ENCODE measurements at regions not wholly inside any gene's neighbourhood (a gene's known extent, or its start where the extent isn't known, plus 50 kb on each side); places are given as distances from the start of the nearest gene placed in this dataset.

DNA sequence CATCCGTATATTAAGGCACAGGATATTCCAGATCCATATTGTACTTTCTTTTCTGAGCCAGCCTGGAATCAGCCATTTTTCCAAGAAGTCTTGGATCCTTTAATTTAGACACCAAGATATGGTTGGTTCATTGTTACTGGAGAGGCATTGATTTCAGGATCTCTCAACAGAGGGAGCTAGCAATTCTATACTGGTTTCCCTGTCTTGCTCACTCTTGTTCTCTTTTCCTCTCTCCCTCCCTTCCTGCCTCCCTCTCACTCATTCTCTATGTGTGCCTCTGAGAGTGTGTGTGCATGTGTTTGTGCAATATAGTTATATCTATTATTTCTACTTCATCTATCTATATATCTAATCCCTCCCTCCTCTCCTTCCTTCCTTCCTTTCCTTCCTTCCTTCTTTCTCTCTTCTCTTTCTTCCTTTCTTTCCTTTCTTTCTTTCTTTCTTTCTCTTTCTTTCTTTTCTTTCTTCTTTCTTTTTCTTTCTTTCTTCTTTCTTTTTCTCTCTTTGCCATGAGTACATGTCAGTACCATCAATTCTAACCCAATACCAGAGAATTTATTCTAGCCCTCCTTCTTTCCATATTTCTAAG, 299.1 kb downstream of the EPHA7 start:
- SMC1A ChIA-PET (ENCODE audit: uncharacterized antibody, unreplicated experiment) = no interaction called here
- Histone ChIP-seq H3K27ac (ENCODE audit: control insufficient read depth, insufficient read depth) (no peak overlapping the region), H2AFZ (ENCODE audit: control insufficient read depth, low read depth, low read length) (no peak overlapping the region), H3K4me3 (no peak overlapping the region), H3K9me3 (replicated peaks; ENCODE audit: control insufficient read depth, insufficient read depth, low read length) (no peaks in the 10 kb centered on the region), H3K79me2 (ENCODE audit: control insufficient read depth, insufficient read depth, low read length) (no peaks in the 10 kb centered on the region), H4K20me1 (ENCODE audit: control insufficient read depth, insufficient read depth) (no peaks in the 10 kb centered on the region), H3K9ac (ENCODE audit: control insufficient read depth, insufficient read depth, low read length) (no peak overlapping the region), H3K27me3 (replicated peaks in 1 of 2; ENCODE audit: control insufficient read depth in 2 of 2, insufficient read depth in 2 of 2, low read length in 1 of 2) (no peaks in the 10 kb centered on the region), H3K4me2 (ENCODE audit: control insufficient read depth, insufficient read depth) (no peak overlapping the region), H3K4me1 (ENCODE audit: control insufficient read depth, insufficient read depth, low read length) (no peaks in the 10 kb centered on the region), H3K36me3 (ENCODE audit: control insufficient read depth in 2 of 2, insufficient read depth in 2 of 2, low read length in 1 of 2) (no peaks in the 10 kb centered on the region)
- ATAC-seq = no peak
- RAD21 ChIA-PET (ENCODE audit: unreplicated experiment) = no interaction called here
- CTCF ChIA-PET = no interaction called here
- no peak for FAIRE-seq
- DNase-seq (ENCODE audit: low read depth, low spot score) = no peak
- no peak for TF ChIP-seq CHD1 (IDR thresholded peaks at IDR 0.05; ENCODE audit: low read depth, low read length)
- TF ChIP-seq LARP7 (IDR thresholded peaks at IDR 0.05) = no peak
- TF ChIP-seq NFYB (IDR thresholded peaks at IDR 0.05; ENCODE audit: insufficient read depth, low read depth, low read length) = no peak
- TF ChIP-seq CBX3 (IDR thresholded peaks at IDR 0.05; ENCODE audit: borderline replicate concordance, low read depth) = no peak
- TF ChIP-seq SMAD1 (IDR thresholded peaks at IDR 0.05; ENCODE audit: low read depth, partially characterized antibody) = no peak
- no peak for TF ChIP-seq POLR2AphosphoS5 (IDR thresholded peaks at IDR 0.05; ENCODE audit: low read length)
- no peak for TF ChIP-seq MYC (IDR thresholded peaks at IDR 0.05; ENCODE audit: insufficient read depth, insufficient read length, insufficient replicate concordance, low read length, severe bottlenecking)
- no peak for TF ChIP-seq SUPT20H (IDR thresholded peaks at IDR 0.05; ENCODE audit: borderline replicate concordance, control insufficient read depth, low read depth, low read length)
- TF ChIP-seq SMC3 (IDR thresholded peaks at IDR 0.05; ENCODE audit: borderline replicate concordance, low read length) = no peak
- no peak for TF ChIP-seq MTA3 (IDR thresholded peaks at IDR 0.05; ENCODE audit: borderline replicate concordance, low read length)
- no TSS peak for BruUV-seq (replicated peaks)
- POLR2A ChIA-PET = no interaction called here
- in situ Hi-C loops (cut with MboI) (no loop called here), intact Hi-C loops (cut with micrococcal nuclease; ENCODE audit: unreplicated experiment) (no loop called here)
- 0% methylated on average over 1 of the region's 1 CpG for WGBS (ENCODE audit: insufficient coverage, insufficient replicate concordance, low lambda C conversion rate, missing lambda C conversion rate)

All from GM12878 (cell line).